PC-9 (cell line): ENCODE measurements at regions not wholly inside any gene's neighbourhood (a gene's known extent, or its start where the extent isn't known, plus 50 kb on each side); places are given as distances from the start of the nearest gene placed in this dataset.

ENCODE experiments used
- EZH2 ChIP-seq: fragments of 200-600 bp; sonication (generic); IDR thresholded peaks from 2 replicates; pipeline ENCODE4 v1.8.0; 2017; ENCODE audit warnings: antibody characterized with exemption, low read depth
- TF ChIP-seq, protein P1 (sequence below): fragments of 200-600 bp; sonication (generic); conservative IDR thresholded peaks from 2 replicates; pipeline ENCODE4 v1.6.1; 2017; ENCODE audit warnings: mixed run types, antibody characterized with exemption, mild to moderate bottlenecking, moderate library complexity

DNA sequence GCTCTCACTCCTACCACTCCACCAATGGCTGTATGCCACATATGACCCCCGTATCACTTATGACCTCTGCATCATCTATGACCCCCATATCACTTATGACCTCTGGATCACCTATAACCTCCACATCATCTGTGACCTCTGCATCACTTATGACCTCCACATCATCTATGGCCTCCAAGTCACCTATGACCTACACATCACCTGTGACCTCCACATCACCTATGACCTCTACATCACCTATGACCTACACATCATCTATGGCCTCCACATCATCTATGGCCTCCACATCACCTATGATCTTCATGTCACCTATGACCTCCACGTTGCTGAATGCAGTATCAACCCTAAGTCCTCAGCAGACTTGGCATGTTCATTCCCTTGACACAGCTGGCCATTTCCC lies 271.2 kb downstream of the MATN1 start:
- TF ChIP-seq, protein P1, sequence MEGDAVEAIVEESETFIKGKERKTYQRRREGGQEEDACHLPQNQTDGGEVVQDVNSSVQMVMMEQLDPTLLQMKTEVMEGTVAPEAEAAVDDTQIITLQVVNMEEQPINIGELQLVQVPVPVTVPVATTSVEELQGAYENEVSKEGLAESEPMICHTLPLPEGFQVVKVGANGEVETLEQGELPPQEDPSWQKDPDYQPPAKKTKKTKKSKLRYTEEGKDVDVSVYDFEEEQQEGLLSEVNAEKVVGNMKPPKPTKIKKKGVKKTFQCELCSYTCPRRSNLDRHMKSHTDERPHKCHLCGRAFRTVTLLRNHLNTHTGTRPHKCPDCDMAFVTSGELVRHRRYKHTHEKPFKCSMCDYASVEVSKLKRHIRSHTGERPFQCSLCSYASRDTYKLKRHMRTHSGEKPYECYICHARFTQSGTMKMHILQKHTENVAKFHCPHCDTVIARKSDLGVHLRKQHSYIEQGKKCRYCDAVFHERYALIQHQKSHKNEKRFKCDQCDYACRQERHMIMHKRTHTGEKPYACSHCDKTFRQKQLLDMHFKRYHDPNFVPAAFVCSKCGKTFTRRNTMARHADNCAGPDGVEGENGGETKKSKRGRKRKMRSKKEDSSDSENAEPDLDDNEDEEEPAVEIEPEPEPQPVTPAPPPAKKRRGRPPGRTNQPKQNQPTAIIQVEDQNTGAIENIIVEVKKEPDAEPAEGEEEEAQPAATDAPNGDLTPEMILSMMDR = no peak
- no peak for TF ChIP-seq EZH2
